Heart left ventricle (tissue), 13 donors: ENCODE measurements at regions not wholly inside any gene's neighbourhood (a gene's known extent, or its start where the extent isn't known, plus 50 kb on each side); places are given as distances from the start of the nearest gene placed in this dataset.

Source experiments
- POLR2A ChIP-seq, 2 donors: fragments of 450-650 bp; IDR thresholded peaks; one replicate each; pipeline ENCODE4 v1.6.1; 2017; ENCODE audit warnings: antibody characterized with exemption in 2 of 2, mild to moderate bottlenecking in 2 of 2, moderate library complexity in 2 of 2
- TF ChIP-seq, protein P1 (sequence below), 12 donors: fragments of 200-600 bp; sonication (generic) in 4 of 12; IDR thresholded peaks; one replicate each; pipeline versions ENCODE4 v1.5.0 to v1.8.0; 2018 to 2022; ENCODE audit warnings: antibody characterized with exemption in 12 of 12, mild to moderate bottlenecking in 5 of 12
- donor health status: ischemic (EF 13 %, LVEDD 7.1; RV severe dilation, severe dysfunction).
- donor health status: DM: no; HTN: yes; CAD: no.
- donor health status: DM: no; HTN: no; CAD: no.
- donor health status: ischemic (EF 25% LVEDD 6.9; RV normal size, moderate dysfunction).
- donor health status: ischemic (EF 25% LVEDD 5.7; RV mildly dilated, moderate dysfunction).
- donor health status: ischemic (EF 35%, LVEDD 5.7; RV mildly dilated, moderate dysfunction).
- donor health status: nonischemic (EF 11% LVEDD 7.7; RV severe dilation, severe dysfunction).
- donor health status: DM: yes; HTN: yes; CAD: no.
- donor health status: PGD.
- donor health status: ischemic (EF 29% LVEDD 5.4; RV normal size, mild dysfunction).
- donor health status: nonischemic (EF 23%, LVEDD 6.1; RV moderate dilation, normal function).

GRCh38 chr15:69673291-69673881 lies 220.8 kb downstream of the RPLP1 start:
- TF ChIP-seq, protein P1, sequence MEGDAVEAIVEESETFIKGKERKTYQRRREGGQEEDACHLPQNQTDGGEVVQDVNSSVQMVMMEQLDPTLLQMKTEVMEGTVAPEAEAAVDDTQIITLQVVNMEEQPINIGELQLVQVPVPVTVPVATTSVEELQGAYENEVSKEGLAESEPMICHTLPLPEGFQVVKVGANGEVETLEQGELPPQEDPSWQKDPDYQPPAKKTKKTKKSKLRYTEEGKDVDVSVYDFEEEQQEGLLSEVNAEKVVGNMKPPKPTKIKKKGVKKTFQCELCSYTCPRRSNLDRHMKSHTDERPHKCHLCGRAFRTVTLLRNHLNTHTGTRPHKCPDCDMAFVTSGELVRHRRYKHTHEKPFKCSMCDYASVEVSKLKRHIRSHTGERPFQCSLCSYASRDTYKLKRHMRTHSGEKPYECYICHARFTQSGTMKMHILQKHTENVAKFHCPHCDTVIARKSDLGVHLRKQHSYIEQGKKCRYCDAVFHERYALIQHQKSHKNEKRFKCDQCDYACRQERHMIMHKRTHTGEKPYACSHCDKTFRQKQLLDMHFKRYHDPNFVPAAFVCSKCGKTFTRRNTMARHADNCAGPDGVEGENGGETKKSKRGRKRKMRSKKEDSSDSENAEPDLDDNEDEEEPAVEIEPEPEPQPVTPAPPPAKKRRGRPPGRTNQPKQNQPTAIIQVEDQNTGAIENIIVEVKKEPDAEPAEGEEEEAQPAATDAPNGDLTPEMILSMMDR (IDR thresholded peaks at IDR 0.05), result no peak
- TF ChIP-seq POLR2A (IDR thresholded peaks at IDR 0.05), result no peak
